ENCODE measurements at regions not wholly inside any gene's neighbourhood (a gene's known extent, or its start where the extent isn't known, plus 50 kb on each side); places are given as distances from the start of the nearest gene placed in this dataset.
A peak's percentile ranks its signal among the peaks of the same experiment; 100 is the strongest.

- H3K4me3 ChIP-seq (ENCODE audit: low read length), result no peak overlapping the region
- no peak overlapping the region for H3K27ac ChIP-seq (ENCODE audit: low read depth, low read length)
- H3K27ac Mint-ChIP-seq, result no peak overlapping the region
- no peaks in the 10 kb centered on the region for H3K9me3 ChIP-seq (ENCODE audit: low read length)
- H3K4me3 Mint-ChIP-seq, result no peak overlapping the region
- H3K36me3 ChIP-seq (ENCODE audit: insufficient read depth, low read length), result no peaks in the 10 kb centered on the region
- no peak for DNase-seq
- H3K27me3 ChIP-seq (ENCODE audit: insufficient read depth, low read length, poor library complexity, severe bottlenecking), result no peaks in the 10 kb centered on the region
- ChIA-PET POLR2A (no interaction called here), CTCF (no interaction called here)
- no peaks in the 10 kb centered on the region for H3K27me3 Mint-ChIP-seq
- no peaks in the 10 kb centered on the region for H3K4me1 Mint-ChIP-seq
- no peaks in the 10 kb centered on the region for H3K4me1 ChIP-seq (ENCODE audit: insufficient read depth, low read length)
- no peaks in the 10 kb centered on the region for H3K36me3 Mint-ChIP-seq
- no peaks in the 10 kb centered on the region for H3K9me3 Mint-ChIP-seq
Observed at GRCh38 chr22:49226096-49226495, 601.6 kb downstream of the BRD1 start.

DNA sequence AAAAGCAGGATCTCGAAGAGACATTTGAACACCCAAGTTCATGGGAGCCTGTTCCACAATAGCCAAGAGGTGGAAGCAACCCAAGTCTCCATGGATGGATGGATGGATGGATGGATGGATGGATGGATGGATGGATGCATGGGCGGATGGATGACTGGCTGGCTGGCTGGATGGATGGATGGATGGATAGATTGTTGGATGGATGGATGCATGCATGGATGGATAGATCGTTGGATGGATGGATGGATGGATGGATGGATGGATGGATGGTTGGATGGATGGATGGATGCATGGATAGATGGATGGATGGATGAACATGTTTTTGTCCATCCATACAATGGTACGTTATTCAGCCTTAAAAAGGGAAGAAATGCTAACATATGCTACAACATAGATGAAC, 603.4 kb downstream of the BRD1 start:
- peaks cover 0 to 6% (median 4%) of the 10 kb centered on the region in 5 donors for H3K9me3 Mint-ChIP-seq
- DNase-seq, result no peak
- H3K4me1 Mint-ChIP-seq, result no peaks in the 10 kb centered on the region
- H3K9me3 ChIP-seq (ENCODE audit: low read length), result no peaks in the 10 kb centered on the region
- no peak overlapping the region for H3K4me3 Mint-ChIP-seq
- H3K4me1 ChIP-seq (ENCODE audit: insufficient read depth, low read length), result no peaks in the 10 kb centered on the region
- H3K27me3 Mint-ChIP-seq, result peaks cover 5 to 7% of the 10 kb centered on the region in 2 donors
- H3K27ac Mint-ChIP-seq, result no peak overlapping the region
- H3K4me3 ChIP-seq (ENCODE audit: low read length), result no peak overlapping the region
- ChIA-PET POLR2A (no interaction called here), CTCF (no interaction called here)
- H3K27ac ChIP-seq (ENCODE audit: low read depth, low read length), result no peak overlapping the region
- no peaks in the 10 kb centered on the region for H3K36me3 Mint-ChIP-seq
- no peaks in the 10 kb centered on the region for H3K27me3 ChIP-seq (ENCODE audit: insufficient read depth, low read length, poor library complexity, severe bottlenecking)
- no peaks in the 10 kb centered on the region for H3K36me3 ChIP-seq (ENCODE audit: insufficient read depth, low read length)

DNA sequence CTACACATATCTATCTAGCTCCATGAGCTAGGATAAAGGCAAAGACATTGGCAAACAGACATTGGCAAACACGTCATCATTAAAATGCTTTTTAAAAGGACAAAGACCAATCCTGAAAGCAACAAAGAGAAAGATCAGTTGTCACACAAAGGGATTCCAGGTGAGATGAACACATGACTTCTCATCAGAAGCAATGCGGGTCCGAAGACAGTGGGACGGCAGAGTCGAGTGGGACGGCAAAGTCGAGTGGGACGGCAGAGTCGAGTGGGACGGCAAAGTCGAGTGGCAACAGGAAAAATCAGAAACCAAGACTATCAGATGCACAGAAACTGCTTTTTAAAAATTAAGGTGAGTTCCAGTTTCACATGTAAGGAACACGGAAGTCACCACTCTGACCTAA, 609.5 kb downstream of the BRD1 start:
- H3K27ac ChIP-seq (ENCODE audit: low read depth, low read length), result no peak overlapping the region
- no peaks in the 10 kb centered on the region for H3K4me1 ChIP-seq (ENCODE audit: insufficient read depth, low read length)
- Mint-ChIP-seq H3K36me3 (no peaks in the 10 kb centered on the region), H3K27me3 (peaks cover 18 to 36% of the 10 kb centered on the region in 2 donors), H3K27ac (no peak overlapping the region), H3K4me1 (no peaks in the 10 kb centered on the region), H3K4me3 (no peak overlapping the region), H3K9me3 (peaks cover 10 to 14% (median 11%) of the 10 kb centered on the region in 5 donors)
- DNase-seq, result no peak
- POLR2A ChIA-PET, result no interaction called here
- no peak overlapping the region for H3K4me3 ChIP-seq (ENCODE audit: low read length)
- no peaks in the 10 kb centered on the region for H3K9me3 ChIP-seq (ENCODE audit: low read length)
- H3K27me3 ChIP-seq (ENCODE audit: insufficient read depth, low read length, poor library complexity, severe bottlenecking), result no peaks in the 10 kb centered on the region
- CTCF ChIA-PET, result no interaction called here
- no peaks in the 10 kb centered on the region for H3K36me3 ChIP-seq (ENCODE audit: insufficient read depth, low read length)

GRCh38 chr22:49216579-49216978, 611.1 kb downstream of the BRD1 start:
- H3K9me3 ChIP-seq (ENCODE audit: low read length), result no peaks in the 10 kb centered on the region
- H3K4me3 Mint-ChIP-seq, result no peak overlapping the region
- ChIA-PET CTCF (no interaction called here), POLR2A (no interaction called here)
- no peak overlapping the region for H3K4me3 ChIP-seq (ENCODE audit: low read length)
- no peak for DNase-seq
- no peak overlapping the region for H3K27ac Mint-ChIP-seq
- no peaks in the 10 kb centered on the region for H3K27me3 ChIP-seq (ENCODE audit: insufficient read depth, low read length, poor library complexity, severe bottlenecking)
- H3K27ac ChIP-seq (ENCODE audit: low read depth, low read length), result no peak overlapping the region
- peaks cover 18 to 36% of the 10 kb centered on the region in 2 donors for H3K27me3 Mint-ChIP-seq
- no peaks in the 10 kb centered on the region for H3K36me3 Mint-ChIP-seq
- no peaks in the 10 kb centered on the region for H3K4me1 Mint-ChIP-seq
- H3K9me3 Mint-ChIP-seq, result peaks cover 10 to 14% (median 11%) of the 10 kb centered on the region in 5 donors
- no peaks in the 10 kb centered on the region for H3K4me1 ChIP-seq (ENCODE audit: insufficient read depth, low read length)
- no peaks in the 10 kb centered on the region for H3K36me3 ChIP-seq (ENCODE audit: insufficient read depth, low read length)

DNA sequence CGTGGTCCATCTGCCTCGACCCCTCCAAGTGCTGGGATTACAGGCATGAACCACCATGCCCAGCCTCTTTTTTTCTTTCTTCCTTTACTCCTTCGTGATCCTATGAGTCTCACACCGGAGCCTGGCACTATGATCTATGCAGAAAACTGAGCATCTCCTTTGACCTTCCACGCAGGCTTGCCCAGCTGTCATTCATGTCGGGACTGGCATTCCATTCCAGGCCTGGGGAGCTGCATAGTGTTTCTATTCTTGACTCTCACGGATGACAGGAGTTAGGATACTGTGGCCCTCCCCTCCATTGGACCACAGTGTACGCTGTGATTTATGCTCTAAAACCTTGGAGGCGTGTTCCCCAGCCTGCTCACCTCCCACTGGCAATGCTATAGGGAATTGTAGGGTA, 611.8 kb downstream of the BRD1 start:
- Histone ChIP-seq H3K27ac (ENCODE audit: low read depth, low read length) (no peak overlapping the region), H3K27me3 (ENCODE audit: insufficient read depth, low read length, poor library complexity, severe bottlenecking) (no peaks in the 10 kb centered on the region), H3K4me3 (ENCODE audit: low read length) (no peak overlapping the region), H3K4me1 (ENCODE audit: insufficient read depth, low read length) (no peaks in the 10 kb centered on the region), H3K9me3 (ENCODE audit: low read length) (no peaks in the 10 kb centered on the region), H3K36me3 (ENCODE audit: insufficient read depth, low read length) (no peaks in the 10 kb centered on the region)
- Mint-ChIP-seq H3K4me1 (no peaks in the 10 kb centered on the region), H3K36me3 (no peaks in the 10 kb centered on the region), H3K27me3 (peaks cover 18 to 36% of the 10 kb centered on the region in 2 donors), H3K27ac (no peak overlapping the region), H3K9me3 (peaks cover 10 to 14% (median 11%) of the 10 kb centered on the region in 5 donors), H3K4me3 (no peak overlapping the region)
- POLR2A ChIA-PET, result no interaction called here
- CTCF ChIA-PET, result no interaction called here
- DNase-seq, result no peak

DNA sequence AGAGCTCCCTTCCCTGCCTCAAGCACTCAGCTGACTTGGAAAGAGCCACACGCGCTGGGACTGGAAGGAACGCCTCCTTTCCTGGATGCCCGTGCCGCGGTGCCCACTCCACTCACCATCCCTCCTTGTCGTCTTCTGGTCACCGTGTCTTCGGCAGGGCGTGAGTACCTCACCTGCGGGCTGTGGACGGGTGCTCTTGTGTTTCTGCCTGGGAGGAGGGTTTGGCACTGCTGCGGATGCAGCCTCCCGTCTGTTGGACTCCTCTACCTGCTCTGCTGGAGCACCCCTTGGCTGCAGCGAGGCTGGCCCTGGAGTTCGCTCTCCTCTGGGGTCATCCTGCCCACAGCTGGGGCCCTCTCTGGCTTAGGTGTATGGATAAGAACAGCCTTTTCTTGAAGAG, 612.7 kb downstream of the BRD1 start:
- Histone ChIP-seq H3K27me3 (ENCODE audit: insufficient read depth, low read length, poor library complexity, severe bottlenecking) (no peaks in the 10 kb centered on the region), H3K4me3 (ENCODE audit: low read length) (no peak overlapping the region), H3K4me1 (ENCODE audit: insufficient read depth, low read length) (no peaks in the 10 kb centered on the region), H3K27ac (ENCODE audit: low read depth, low read length) (no peak overlapping the region), H3K9me3 (ENCODE audit: low read length) (no peaks in the 10 kb centered on the region), H3K36me3 (ENCODE audit: insufficient read depth, low read length) (no peaks in the 10 kb centered on the region)
- Mint-ChIP-seq H3K9me3 (peaks cover 10 to 14% (median 11%) of the 10 kb centered on the region in 5 donors), H3K27ac (no peak overlapping the region), H3K4me1 (no peaks in the 10 kb centered on the region), H3K27me3 (peaks cover 15 to 36% of the 10 kb centered on the region in 2 donors), H3K36me3 (no peaks in the 10 kb centered on the region), H3K4me3 (no peak overlapping the region)
- POLR2A ChIA-PET, result no interaction called here
- CTCF ChIA-PET, result no interaction called here
- no peak for DNase-seq

DNA sequence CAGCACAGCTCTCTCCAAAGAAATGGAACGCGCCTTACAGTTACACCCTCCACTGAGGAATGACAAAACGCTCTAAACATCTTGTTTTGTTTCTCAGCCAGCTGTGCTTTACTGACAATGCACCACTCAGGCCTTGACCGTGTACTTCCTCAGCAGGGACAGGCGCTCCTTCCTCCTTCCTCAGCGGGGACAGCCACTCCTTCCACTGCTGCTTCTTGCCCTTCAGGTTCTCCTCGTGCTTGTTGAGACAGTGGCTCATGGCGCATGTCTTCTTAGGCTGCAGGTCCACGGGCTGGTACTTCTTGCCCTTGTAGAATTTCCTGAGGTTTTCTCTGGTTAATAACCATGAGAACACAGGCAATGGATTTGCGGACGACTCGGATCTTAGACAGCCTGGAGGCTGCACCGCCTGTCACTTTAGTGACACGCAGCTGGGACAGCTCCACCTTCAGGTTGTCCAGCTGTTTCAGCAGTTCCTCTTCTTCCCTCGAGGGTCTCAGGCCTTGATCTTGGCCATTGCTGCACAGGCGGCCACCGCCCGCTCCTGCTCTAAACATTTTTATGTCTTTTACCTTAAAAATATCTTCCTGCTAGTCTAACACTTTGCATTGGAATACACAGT, 613.8 kb downstream of the BRD1 start:
- H3K4me3 Mint-ChIP-seq, result no peak overlapping the region

DNA sequence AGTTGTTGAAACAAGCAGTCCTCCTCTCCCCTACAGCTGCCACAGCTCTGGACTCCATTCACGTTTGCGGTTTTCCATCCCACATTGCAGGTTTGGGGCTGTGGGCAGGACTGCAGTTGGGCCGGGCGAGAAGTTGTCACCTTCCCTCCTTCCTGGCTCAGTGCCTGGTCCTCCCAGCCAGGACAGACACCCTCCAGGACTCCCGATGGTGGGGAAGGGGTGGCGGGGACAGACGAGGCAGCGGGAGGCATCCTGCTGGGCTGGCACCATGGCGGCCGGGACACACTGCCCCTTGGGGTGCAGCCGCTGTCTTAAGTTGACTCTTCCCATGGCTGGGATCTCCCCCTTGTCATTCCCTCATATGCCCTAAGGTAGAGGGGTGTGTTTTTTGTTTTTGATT, 615.2 kb downstream of the BRD1 start:
- Mint-ChIP-seq H3K36me3 (no peaks in the 10 kb centered on the region), H3K27me3 (peaks cover 10 to 19% of the 10 kb centered on the region in 2 donors), H3K27ac (no peak overlapping the region), H3K9me3 (peaks cover 0 to 5% (median under 1%) of the 10 kb centered on the region in 5 donors), H3K4me3 (no peak overlapping the region), H3K4me1 (no peaks in the 10 kb centered on the region)
- DNase-seq, result no peak
- no peaks in the 10 kb centered on the region for H3K9me3 ChIP-seq (ENCODE audit: low read length)
- H3K36me3 ChIP-seq (ENCODE audit: insufficient read depth, low read length), result no peaks in the 10 kb centered on the region
- no peaks in the 10 kb centered on the region for H3K4me1 ChIP-seq (ENCODE audit: insufficient read depth, low read length)
- no peak overlapping the region for H3K4me3 ChIP-seq (ENCODE audit: low read length)
- ChIA-PET CTCF (no interaction called here), POLR2A (no interaction called here)
- H3K27ac ChIP-seq (ENCODE audit: low read depth, low read length), result no peak overlapping the region
- no peaks in the 10 kb centered on the region for H3K27me3 ChIP-seq (ENCODE audit: insufficient read depth, low read length, poor library complexity, severe bottlenecking)

More for the DNA sequence above, 613.8 kb downstream of the BRD1 start:
- H3K27me3 Mint-ChIP-seq, result peaks cover 12 to 32% of the 10 kb centered on the region in 2 donors
- H3K9me3 Mint-ChIP-seq, result peaks cover 5 to 12% (median 7%) of the 10 kb centered on the region in 5 donors
- Histone ChIP-seq H3K27me3 (ENCODE audit: insufficient read depth, low read length, poor library complexity, severe bottlenecking) (no peaks in the 10 kb centered on the region), H3K4me3 (ENCODE audit: low read length) (no peak overlapping the region), H3K9me3 (ENCODE audit: low read length) (no peaks in the 10 kb centered on the region), H3K27ac (ENCODE audit: low read depth, low read length) (no peak overlapping the region), H3K36me3 (ENCODE audit: insufficient read depth, low read length) (no peaks in the 10 kb centered on the region), H3K4me1 (ENCODE audit: insufficient read depth, low read length) (no peaks in the 10 kb centered on the region)
- POLR2A ChIA-PET, result no interaction called here
- H3K36me3 Mint-ChIP-seq, result no peaks in the 10 kb centered on the region
- no peak for DNase-seq
- H3K27ac Mint-ChIP-seq, result peak overlapping the region in 1 of 8 donors; percentile 38
- H3K4me1 Mint-ChIP-seq, result no peaks in the 10 kb centered on the region
- CTCF ChIA-PET, result no interaction called here

- no peaks in the 10 kb centered on the region for H3K27me3 ChIP-seq (ENCODE audit: insufficient read depth, low read length, poor library complexity, severe bottlenecking)
- H3K4me3 Mint-ChIP-seq, result no peak overlapping the region
- H3K36me3 ChIP-seq (ENCODE audit: insufficient read depth, low read length), result no peaks in the 10 kb centered on the region
- no peak for DNase-seq
- H3K9me3 ChIP-seq (ENCODE audit: low read length), result no peaks in the 10 kb centered on the region
- no peak overlapping the region for H3K4me3 ChIP-seq (ENCODE audit: low read length)
- peaks cover 0 to 1% (median 0%) of the 10 kb centered on the region in 5 donors for H3K9me3 Mint-ChIP-seq
- no peaks in the 10 kb centered on the region for H3K36me3 Mint-ChIP-seq
- no peaks in the 10 kb centered on the region for H3K4me1 Mint-ChIP-seq
- ChIA-PET POLR2A (no interaction called here), CTCF (no interaction called here)
- H3K27ac ChIP-seq (ENCODE audit: low read depth, low read length), result no peak overlapping the region
- H3K27me3 Mint-ChIP-seq, result peaks cover 10 to 16% of the 10 kb centered on the region in 2 donors
- H3K27ac Mint-ChIP-seq, result no peak overlapping the region
- no peaks in the 10 kb centered on the region for H3K4me1 ChIP-seq (ENCODE audit: insufficient read depth, low read length)
Observed at GRCh38 chr22:49212002-49212401, 615.7 kb downstream of the BRD1 start.

All from CD8-positive, alpha-beta memory T cell (primary cell).